ENCODE measurements at regions not wholly inside any gene's neighbourhood (a gene's known extent, or its start where the extent isn't known, plus 50 kb on each side); places are given as distances from the start of the nearest gene placed in this dataset.

DNA sequence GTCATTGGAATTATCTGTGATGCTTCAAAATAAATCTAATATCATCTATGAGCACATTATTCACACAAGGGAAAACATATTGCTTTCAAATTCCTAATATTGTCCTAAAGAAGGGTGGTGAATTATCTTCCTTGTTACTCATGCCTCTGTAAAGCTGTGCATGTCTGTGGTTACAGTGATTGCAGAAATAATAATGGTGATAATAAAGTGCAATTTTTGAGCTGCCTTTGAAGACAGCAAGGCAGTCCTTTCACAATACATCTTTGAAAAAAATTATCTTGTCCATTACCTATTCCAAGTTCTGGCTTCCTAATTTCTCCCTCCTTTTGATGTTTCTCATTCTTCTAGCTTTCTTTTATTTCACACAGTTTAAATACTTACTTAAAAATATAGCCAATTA lies 442.1 kb upstream of the EYS start:
- H3K9me3 ChIP-seq (ENCODE audit: low read length) = no peaks in the 10 kb centered on the region
- no peak overlapping the region for H3K4me3 ChIP-seq (ENCODE audit: low read length)
- H3K79me2 ChIP-seq (ENCODE audit: low read length) = no peaks in the 10 kb centered on the region
- no peak overlapping the region for H2AFZ ChIP-seq (ENCODE audit: low read length)
- H3K27me3 ChIP-seq (ENCODE audit: low read length) = no peaks in the 10 kb centered on the region
- ChIA-PET POLR2A (ENCODE audit: unreplicated experiment) (no interaction called here), CTCF (no interaction called here)
- no peak overlapping the region for H3K9ac ChIP-seq (ENCODE audit: low read length)
- ATAC-seq (no peak), DNase-seq (no peak)
- no peak overlapping the region for H3K27ac ChIP-seq (ENCODE audit: low read length)
- BruUV-seq (replicated peaks) = no TSS peak
- no peaks in the 10 kb centered on the region for H3F3A ChIP-seq (ENCODE audit: low read length, unreplicated experiment)
- no peak overlapping the region for H3K4me2 ChIP-seq (ENCODE audit: low read length)
- no peaks in the 10 kb centered on the region for H4K20me1 ChIP-seq (ENCODE audit: low read length)
- intact Hi-C loops (cut with micrococcal nuclease) = no loop called here
- no peaks in the 10 kb centered on the region for H3K36me3 ChIP-seq (ENCODE audit: low read depth, low read length)
- TF ChIP-seq, protein P1, sequence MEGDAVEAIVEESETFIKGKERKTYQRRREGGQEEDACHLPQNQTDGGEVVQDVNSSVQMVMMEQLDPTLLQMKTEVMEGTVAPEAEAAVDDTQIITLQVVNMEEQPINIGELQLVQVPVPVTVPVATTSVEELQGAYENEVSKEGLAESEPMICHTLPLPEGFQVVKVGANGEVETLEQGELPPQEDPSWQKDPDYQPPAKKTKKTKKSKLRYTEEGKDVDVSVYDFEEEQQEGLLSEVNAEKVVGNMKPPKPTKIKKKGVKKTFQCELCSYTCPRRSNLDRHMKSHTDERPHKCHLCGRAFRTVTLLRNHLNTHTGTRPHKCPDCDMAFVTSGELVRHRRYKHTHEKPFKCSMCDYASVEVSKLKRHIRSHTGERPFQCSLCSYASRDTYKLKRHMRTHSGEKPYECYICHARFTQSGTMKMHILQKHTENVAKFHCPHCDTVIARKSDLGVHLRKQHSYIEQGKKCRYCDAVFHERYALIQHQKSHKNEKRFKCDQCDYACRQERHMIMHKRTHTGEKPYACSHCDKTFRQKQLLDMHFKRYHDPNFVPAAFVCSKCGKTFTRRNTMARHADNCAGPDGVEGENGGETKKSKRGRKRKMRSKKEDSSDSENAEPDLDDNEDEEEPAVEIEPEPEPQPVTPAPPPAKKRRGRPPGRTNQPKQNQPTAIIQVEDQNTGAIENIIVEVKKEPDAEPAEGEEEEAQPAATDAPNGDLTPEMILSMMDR (conservative IDR thresholded peaks at IDR 0.05; ENCODE audit: low read depth, low read length) = no peak
- TF ChIP-seq EZH2phosphoT487 (IDR thresholded peaks at IDR 0.05; ENCODE audit: borderline replicate concordance, low read length) = no peak
- TF ChIP-seq EZH2 (IDR thresholded peaks at IDR 0.05; ENCODE audit: low read length, unreplicated experiment) = no peak
- H3K4me1 ChIP-seq (ENCODE audit: insufficient read depth, low read length) = no peaks in the 10 kb centered on the region
- no peaks in the 10 kb centered on the region for H3K9me2 ChIP-seq (replicated peaks; ENCODE audit: low read length)

GRCh38 chr6:66145867-66146266 lies 438.8 kb upstream of the EYS start:
- DNase-seq (no peak), ATAC-seq (no peak)
- Histone ChIP-seq H3K79me2 (ENCODE audit: low read length) (no peaks in the 10 kb centered on the region), H2AFZ (ENCODE audit: low read length) (no peak overlapping the region), H3K9ac (ENCODE audit: low read length) (no peak overlapping the region), H3K4me2 (ENCODE audit: low read length) (no peak overlapping the region), H4K20me1 (ENCODE audit: low read length) (no peaks in the 10 kb centered on the region), H3K9me2 (replicated peaks; ENCODE audit: low read length) (no peaks in the 10 kb centered on the region), H3K9me3 (ENCODE audit: low read length) (no peaks in the 10 kb centered on the region), H3K36me3 (ENCODE audit: low read depth, low read length) (no peaks in the 10 kb centered on the region), H3K27me3 (ENCODE audit: low read length) (no peaks in the 10 kb centered on the region), H3K4me1 (ENCODE audit: insufficient read depth, low read length) (no peaks in the 10 kb centered on the region), H3K4me3 (ENCODE audit: low read length) (no peak overlapping the region), H3F3A (ENCODE audit: low read length, unreplicated experiment) (no peaks in the 10 kb centered on the region), H3K27ac (ENCODE audit: low read length) (no peak overlapping the region)
- ChIA-PET CTCF (no interaction called here), POLR2A (ENCODE audit: unreplicated experiment) (no interaction called here)
- intact Hi-C loops (cut with micrococcal nuclease) = no loop called here
- no TSS peak for BruUV-seq (replicated peaks)
- TF ChIP-seq EZH2 (IDR thresholded peaks at IDR 0.05; ENCODE audit: low read length, unreplicated experiment) (no peak), EZH2phosphoT487 (IDR thresholded peaks at IDR 0.05; ENCODE audit: borderline replicate concordance, low read length) (no peak)
- TF ChIP-seq, protein P1 (conservative IDR thresholded peaks at IDR 0.05; ENCODE audit: low read depth, low read length) = no peak

DNA sequence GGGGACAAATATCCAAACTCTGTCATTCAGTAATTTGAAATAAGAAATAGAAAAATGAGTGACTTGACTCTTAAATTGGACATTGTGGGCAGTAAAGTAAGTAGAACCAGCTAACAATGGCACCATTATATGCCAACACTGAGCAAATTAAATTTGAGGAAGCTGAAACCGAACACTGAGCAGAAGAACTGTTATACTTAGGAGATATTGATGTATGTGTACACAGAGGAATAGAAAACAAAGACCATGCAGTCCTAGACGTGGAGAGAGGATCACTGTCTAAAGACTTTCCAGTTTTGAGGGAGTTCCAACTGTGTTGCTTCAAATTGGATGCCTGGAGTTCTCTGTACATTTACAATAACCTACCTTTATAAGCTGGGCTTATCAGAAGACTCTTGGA lies 427.0 kb upstream of the EYS start:
- TF ChIP-seq, protein P1 (conservative IDR thresholded peaks at IDR 0.05; ENCODE audit: low read depth, low read length) = no peak
- TF ChIP-seq EZH2phosphoT487 (IDR thresholded peaks at IDR 0.05; ENCODE audit: borderline replicate concordance, low read length) = no peak
- no peaks in the 10 kb centered on the region for H3K9me2 ChIP-seq (replicated peaks; ENCODE audit: low read length)
- no peaks in the 10 kb centered on the region for H3K27me3 ChIP-seq (ENCODE audit: low read length)
- no peaks in the 10 kb centered on the region for H3K4me1 ChIP-seq (ENCODE audit: insufficient read depth, low read length)
- no peak overlapping the region for H3K4me3 ChIP-seq (ENCODE audit: low read length)
- H3K27ac ChIP-seq (ENCODE audit: low read length) = no peak overlapping the region
- ChIA-PET POLR2A (ENCODE audit: unreplicated experiment) (no interaction called here), CTCF (no interaction called here)
- no peak overlapping the region for H3K4me2 ChIP-seq (ENCODE audit: low read length)
- intact Hi-C loops (cut with micrococcal nuclease) = no loop called here
- H3K79me2 ChIP-seq (ENCODE audit: low read length) = no peaks in the 10 kb centered on the region
- no peaks in the 10 kb centered on the region for H4K20me1 ChIP-seq (ENCODE audit: low read length)
- H3K9ac ChIP-seq (ENCODE audit: low read length) = no peak overlapping the region
- H3K9me3 ChIP-seq (ENCODE audit: low read length) = no peaks in the 10 kb centered on the region
- H3K36me3 ChIP-seq (ENCODE audit: low read depth, low read length) = no peaks in the 10 kb centered on the region
- DNase-seq (no peak), ATAC-seq (no peak)
- no peak overlapping the region for H2AFZ ChIP-seq (ENCODE audit: low read length)
- H3F3A ChIP-seq (ENCODE audit: low read length, unreplicated experiment) = no peaks in the 10 kb centered on the region
- no TSS peak for BruUV-seq (replicated peaks)
